Suprapubic skin (tissue), 4 donors: ENCODE measurements at regions not wholly inside any gene's neighbourhood (a gene's known extent, or its start where the extent isn't known, plus 50 kb on each side); places are given as distances from the start of the nearest gene placed in this dataset.

Experiments used
- POLR2A ChIP-seq, 2 donors: fragments of 450-650 bp; IDR thresholded peaks; one replicate each; pipeline ENCODE4 v1.6.1; 2017; ENCODE audit warnings: antibody characterized with exemption in 2 of 2, mild to moderate bottlenecking in 2 of 2, moderate library complexity in 2 of 2
- POLR2AphosphoS5 ChIP-seq, 3 donors: sonication (generic); formaldehyde crosslinking; IDR thresholded peaks; one replicate each; pipeline ENCODE4 v1.6.1; 2017; ENCODE audit warnings: antibody characterized with exemption in 3 of 3
- TF ChIP-seq, protein P1 (sequence below), 2 donors: fragments of 200-600 bp in 1 of 2; fragments of 450-650 bp in 1 of 2; sonication (generic) in 1 of 2; IDR thresholded peaks; one replicate each; pipeline ENCODE4 v1.5.1; 2016 to 2019; ENCODE audit warnings: antibody characterized with exemption in 2 of 2, mild to moderate bottlenecking in 1 of 2, moderate library complexity in 1 of 2

DNA sequence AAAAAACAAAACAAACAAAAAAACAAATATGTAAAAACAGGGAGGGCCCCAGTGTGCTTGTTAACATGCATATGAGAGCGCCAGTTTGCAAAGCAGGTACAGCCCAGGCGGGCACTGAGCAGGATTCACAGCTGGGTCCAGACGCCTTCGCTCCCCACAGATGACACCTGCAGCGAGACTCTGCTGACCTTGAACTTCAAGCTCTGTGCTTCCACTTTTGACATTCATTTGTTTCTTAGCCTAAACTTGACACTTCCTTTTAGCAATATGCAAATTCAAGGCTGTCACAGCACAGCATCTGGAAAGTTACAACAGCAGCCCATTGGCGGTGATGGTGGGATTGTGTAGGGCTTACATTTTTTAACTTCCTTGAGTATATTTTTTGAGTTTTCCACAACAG, 88.8 kb upstream of the TNS3 start:
- TF ChIP-seq, protein P1, sequence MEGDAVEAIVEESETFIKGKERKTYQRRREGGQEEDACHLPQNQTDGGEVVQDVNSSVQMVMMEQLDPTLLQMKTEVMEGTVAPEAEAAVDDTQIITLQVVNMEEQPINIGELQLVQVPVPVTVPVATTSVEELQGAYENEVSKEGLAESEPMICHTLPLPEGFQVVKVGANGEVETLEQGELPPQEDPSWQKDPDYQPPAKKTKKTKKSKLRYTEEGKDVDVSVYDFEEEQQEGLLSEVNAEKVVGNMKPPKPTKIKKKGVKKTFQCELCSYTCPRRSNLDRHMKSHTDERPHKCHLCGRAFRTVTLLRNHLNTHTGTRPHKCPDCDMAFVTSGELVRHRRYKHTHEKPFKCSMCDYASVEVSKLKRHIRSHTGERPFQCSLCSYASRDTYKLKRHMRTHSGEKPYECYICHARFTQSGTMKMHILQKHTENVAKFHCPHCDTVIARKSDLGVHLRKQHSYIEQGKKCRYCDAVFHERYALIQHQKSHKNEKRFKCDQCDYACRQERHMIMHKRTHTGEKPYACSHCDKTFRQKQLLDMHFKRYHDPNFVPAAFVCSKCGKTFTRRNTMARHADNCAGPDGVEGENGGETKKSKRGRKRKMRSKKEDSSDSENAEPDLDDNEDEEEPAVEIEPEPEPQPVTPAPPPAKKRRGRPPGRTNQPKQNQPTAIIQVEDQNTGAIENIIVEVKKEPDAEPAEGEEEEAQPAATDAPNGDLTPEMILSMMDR (IDR thresholded peaks at IDR 0.05): no peak
- TF ChIP-seq POLR2AphosphoS5 (IDR thresholded peaks at IDR 0.05) (no peak), POLR2A (IDR thresholded peaks at IDR 0.05) (no peak)
